Kidney (tissue), 13 donors: ENCODE measurements at regions not wholly inside any gene's neighbourhood (a gene's known extent, or its start where the extent isn't known, plus 50 kb on each side); places are given as distances from the start of the nearest gene placed in this dataset.

Experiments
- DNase-seq, 5 donors: peaks; one replicate each; pipeline ENCODE4 v3.0.0-alpha.2; 2013 to 2020
- FAIRE-seq: peaks from 2 replicates; lab custom pipeline; 2012; peaks lifted over from hg19 to GRCh38; lab: Jason Lieb, UNC
- H3K27ac ChIP-seq, 2 donors: one replicate each; pipeline ENCODE4 v1.7.0; 2013; ENCODE audit warnings: low read depth in 2 of 2, low read length in 2 of 2, inconsistent platforms in 1 of 2
- H3K27me3 ChIP-seq: one replicate; pipeline ENCODE4 v1.7.1; 2013; ENCODE audit warnings: low read length, inconsistent platforms; ENCODE audit not compliant: control insufficient read depth, insufficient read depth
- H3K36me3 ChIP-seq, 3 donors: one replicate each; pipeline versions ENCODE4 v1.7.0 to v1.7.1; 2013; ENCODE audit warnings: low read length in 3 of 3, control low read depth in 1 of 3, inconsistent platforms in 1 of 3; ENCODE audit not compliant: insufficient read depth in 3 of 3, control insufficient read depth in 2 of 3
- H3K4me1 ChIP-seq, 3 donors: one replicate each; pipeline versions ENCODE4 v1.7.0 to v1.7.1; 2013; ENCODE audit warnings: low read length in 3 of 3, inconsistent platforms in 1 of 3, low read depth in 1 of 3; ENCODE audit not compliant: control insufficient read depth in 2 of 3, insufficient read depth in 2 of 3
- H3K4me3 ChIP-seq, 3 donors: one replicate each; pipeline versions ENCODE4 v1.7.0 to v1.8.1; 2013; ENCODE audit warnings: low read length in 3 of 3, control low read depth in 1 of 3, inconsistent platforms in 1 of 3
- H3K9ac ChIP-seq, 3 donors: one replicate each; pipeline versions ENCODE4 v1.7.0 to v1.7.1; 2013; ENCODE audit warnings: low read length in 3 of 3, control low read depth in 1 of 3, inconsistent platforms in 1 of 3
- H3K9me3 ChIP-seq, 3 donors: one replicate each; pipeline versions ENCODE4 v1.7.0 to v1.7.1; 2013; ENCODE audit warnings: low read length in 3 of 3, control low read depth in 1 of 3, inconsistent platforms in 1 of 3; ENCODE audit not compliant: control insufficient read depth in 2 of 3, insufficient read depth in 1 of 3
- CTCF ChIP-seq: IDR thresholded peaks from 3 replicates; pipeline ENCODE4 v1.5.1; 2012; ENCODE audit warnings: mild to moderate bottlenecking, moderate library complexity, borderline replicate concordance; ENCODE audit not compliant: insufficient read depth; ENCODE audit errors: extremely low read depth
- intact Hi-C: fragments of 100-400 bp; cut with DNase I; formaldehyde crosslinking; loops from one replicate; pipeline ENCODE4 v1.11.1; 2022
- donor health status: control.
- donor health status: control.
- donor health status: control.
- donor health status: control.
- donor health status: control.
- donor health status: DM: yes; HTN: yes; CAD: no.
- donor health status: Normal renal cell carcinoma (clear cell type).

DNA sequence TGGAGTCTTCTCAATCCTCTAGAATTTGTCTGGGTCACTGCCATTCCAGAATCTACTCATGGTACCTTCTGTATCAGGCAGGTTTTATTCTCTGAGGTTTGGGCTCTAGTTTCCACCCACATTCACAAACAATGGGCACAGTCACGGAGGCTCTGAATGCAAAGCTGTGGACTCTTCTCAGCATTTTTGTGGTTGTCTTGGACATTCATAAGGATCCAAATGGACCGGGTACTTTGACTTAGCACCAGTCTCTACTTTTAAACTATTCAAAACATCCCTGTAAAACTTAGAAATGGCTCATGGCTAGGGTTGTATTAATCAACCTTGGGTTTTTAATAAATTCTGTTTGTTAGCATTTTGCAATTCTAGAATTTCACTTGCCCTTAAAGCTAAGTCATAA, 277.9 kb upstream of the THBS1 start:
- no peak overlapping the region for H3K9ac ChIP-seq
- no peak overlapping the region for H3K27ac ChIP-seq
- DNase-seq, result no peak
- TF ChIP-seq CTCF, result no peak
- no peaks in the 10 kb centered on the region for H3K4me1 ChIP-seq
- no peaks in the 10 kb centered on the region for H3K27me3 ChIP-seq
- FAIRE-seq, result no peak
- no peak overlapping the region for H3K4me3 ChIP-seq
- no peaks in the 10 kb centered on the region for H3K36me3 ChIP-seq
- intact Hi-C loops, result no loop called here
- H3K9me3 ChIP-seq, result no peaks in the 10 kb centered on the region

DNA sequence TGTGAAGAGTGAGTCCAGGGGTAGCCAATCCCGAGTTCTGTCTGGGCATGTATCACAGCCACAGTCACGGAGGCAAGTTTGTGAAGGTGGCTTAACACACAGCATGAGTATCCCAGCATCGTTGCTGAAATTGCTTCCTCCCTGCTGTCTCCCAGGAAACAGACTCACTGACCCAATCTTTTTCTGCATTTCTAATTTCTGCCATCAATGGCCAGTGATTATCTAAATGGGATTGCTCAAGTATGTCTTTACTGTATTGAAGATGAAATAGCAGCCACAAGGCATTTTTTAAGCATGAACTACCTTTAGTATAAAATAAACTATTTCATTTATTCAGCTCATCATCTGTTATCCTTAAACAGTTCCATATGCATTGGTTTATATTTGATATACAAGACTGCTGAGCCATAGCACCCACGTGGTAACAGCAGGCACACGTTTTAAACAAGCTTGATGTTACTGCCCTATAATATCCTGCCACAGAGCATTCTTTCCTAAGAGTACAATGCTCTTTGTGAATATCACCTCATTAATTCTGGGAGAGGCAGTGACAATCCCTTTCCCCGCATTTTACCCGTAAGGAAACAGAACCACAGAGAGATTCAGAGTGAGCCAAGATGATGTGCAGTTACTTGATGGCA, 276.6 kb upstream of the THBS1 start:
- Histone ChIP-seq H3K27me3 (no peaks in the 10 kb centered on the region), H3K9me3 (no peaks in the 10 kb centered on the region), H3K27ac (no peak overlapping the region), H3K9ac (no peak overlapping the region), H3K4me1 (no peaks in the 10 kb centered on the region), H3K36me3 (no peaks in the 10 kb centered on the region), H3K4me3 (no peak overlapping the region)
- intact Hi-C loops, result no loop called here
- DNase-seq (no peak), FAIRE-seq (no peak)
- no peak for TF ChIP-seq CTCF

- no peak for DNase-seq
- Histone ChIP-seq H3K4me1 (no peaks in the 10 kb centered on the region), H3K36me3 (no peaks in the 10 kb centered on the region), H3K9ac (no peak overlapping the region), H3K4me3 (no peak overlapping the region), H3K9me3 (no peaks in the 10 kb centered on the region), H3K27me3 (no peaks in the 10 kb centered on the region), H3K27ac (no peak overlapping the region)
- FAIRE-seq, result no peak
- intact Hi-C loops, result no loop called here
- no peak for TF ChIP-seq CTCF
Measured at GRCh38 chr15:39304931-39305728, 275.7 kb upstream of the THBS1 start.
